ENCODE measurements at regions not wholly inside any gene's neighbourhood (a gene's known extent, or its start where the extent isn't known, plus 50 kb on each side); places are given as distances from the start of the nearest gene placed in this dataset.

DNA sequence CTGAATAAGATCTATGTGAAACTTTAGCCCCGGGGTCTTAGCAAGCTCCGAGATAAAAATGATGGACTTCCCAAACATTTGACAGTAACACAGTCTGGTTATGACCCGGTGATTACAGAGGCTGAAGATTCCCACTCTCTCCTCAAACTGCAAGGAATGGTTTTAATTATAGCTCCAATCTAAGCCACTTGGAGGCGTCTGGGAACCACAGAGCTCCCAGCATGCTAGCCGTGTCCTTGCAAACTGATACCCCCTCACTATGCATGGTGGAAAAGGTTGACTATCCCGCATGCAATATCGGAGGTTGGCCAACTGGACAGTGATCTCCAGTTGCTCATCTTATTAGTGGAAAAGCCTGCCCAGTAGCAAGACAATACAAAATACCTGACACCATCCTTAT lies 76.5 kb upstream of the GRIN2B start:
- TF ChIP-seq POLR2A (IDR thresholded peaks at IDR 0.05): no peak
- TF ChIP-seq CTCF (IDR thresholded peaks at IDR 0.05 in 8 of 11, conservative IDR thresholded peaks at IDR 0.05 in 3 of 11): no peak
- no peak for TF ChIP-seq POLR2AphosphoS5 (IDR thresholded peaks at IDR 0.05)

Data from spleen (tissue), 7 donors.